ENCODE measurements at regions not wholly inside any gene's neighbourhood (a gene's known extent, or its start where the extent isn't known, plus 50 kb on each side); places are given as distances from the start of the nearest gene placed in this dataset.
A peak's percentile ranks its signal among the peaks of the same experiment; 100 is the strongest.

GRCh38 chr10:43844221-43844620, 195.5 kb upstream of the ZNF32 start:
- no peak overlapping the region; a peak in 1 of 4 replicates for H3K27ac ChIP-seq (ENCODE audit: low read depth in 2 of 2, low read length in 1 of 2)

GRCh38 chr10:43843321-43844101, 194.8 kb upstream of the ZNF32 start:
- Histone ChIP-seq H3K9me3 (no peaks in the 10 kb centered on the region), H2AFZ (ENCODE audit: low read depth) (no peak overlapping the region), H3K9ac (no peak overlapping the region), H3F3A (replicated peaks; ENCODE audit: insufficient read depth) (no peaks in the 10 kb centered on the region), H3K27ac (ENCODE audit: low read depth in 2 of 2, low read length in 1 of 2) (peak overlapping the region in 1 of 2 experiments; percentile 39; a peak in 1 of 4 replicates), H3K27me3 (ENCODE audit: insufficient read depth) (no peaks in the 10 kb centered on the region), H3K4me2 (no peak overlapping the region), H4K20me1 (ENCODE audit: insufficient read depth) (no peaks in the 10 kb centered on the region), H3K9me2 (no peaks in the 10 kb centered on the region), H3K36me3 (replicated peaks in 1 of 2; ENCODE audit: control insufficient read depth in 1 of 2, insufficient read depth in 2 of 2, low read length in 1 of 2) (no peaks in the 10 kb centered on the region), H3K4me3 (ENCODE audit: low read depth in 2 of 2, low read length in 1 of 2) (no peak overlapping the region), H3K79me2 (ENCODE audit: insufficient read depth) (no peaks in the 10 kb centered on the region), H3K4me1 (ENCODE audit: control insufficient read depth in 1 of 2, insufficient read depth in 2 of 2, low read depth in 1 of 2, low read length in 1 of 2) (peaks cover 0 to 10% of the 10 kb centered on the region in 2 experiments; a peak in 2 of 4 replicates)
- ChIA-PET POLR2A (no interaction called here), CTCF (no interaction called here)
- 47% methylated on average over 9 of the region's 9 CpGs for WGBS (ENCODE audit: low lambda C conversion rate)
- TF ChIP-seq MEF2A (IDR thresholded peaks at IDR 0.05; ENCODE audit: borderline replicate concordance, low read depth) (no peak), RCOR1 (IDR thresholded peaks at IDR 0.05; ENCODE audit: low read length) (no peak), CTCF (IDR thresholded peaks at IDR 0.05) (no peak), SIN3A (IDR thresholded peaks at IDR 0.05; ENCODE audit: borderline replicate concordance, low read depth, low read length) (no peak)
- no peak for DNase-seq

More at GRCh38 chr10:43844221-43844620, 195.5 kb upstream of the ZNF32 start:
- Histone ChIP-seq H3K9me3 (no peaks in the 10 kb centered on the region), H2AFZ (ENCODE audit: low read depth) (no peak overlapping the region), H3K9me2 (no peaks in the 10 kb centered on the region), H4K20me1 (ENCODE audit: insufficient read depth) (no peaks in the 10 kb centered on the region), H3F3A (replicated peaks; ENCODE audit: insufficient read depth) (no peaks in the 10 kb centered on the region), H3K4me2 (no peak overlapping the region), H3K9ac (no peak overlapping the region), H3K4me3 (ENCODE audit: low read depth in 2 of 2, low read length in 1 of 2) (no peak overlapping the region), H3K36me3 (replicated peaks in 1 of 2; ENCODE audit: control insufficient read depth in 1 of 2, insufficient read depth in 2 of 2, low read length in 1 of 2) (no peaks in the 10 kb centered on the region), H3K27me3 (ENCODE audit: insufficient read depth) (no peaks in the 10 kb centered on the region), H3K4me1 (ENCODE audit: control insufficient read depth in 1 of 2, insufficient read depth in 2 of 2, low read depth in 1 of 2, low read length in 1 of 2) (peaks cover 0 to 10% of the 10 kb centered on the region in 2 experiments; a peak in 2 of 4 replicates), H3K79me2 (ENCODE audit: insufficient read depth) (no peaks in the 10 kb centered on the region)
- WGBS (ENCODE audit: low lambda C conversion rate) = 46% methylated on average over 4 of the region's 4 CpGs
- POLR2A ChIA-PET = no interaction called here
- DNase-seq = no peak
- TF ChIP-seq RFX5 (IDR thresholded peaks at IDR 0.05; ENCODE audit: low read length) (no peak), EZH2phosphoT487 (IDR thresholded peaks at IDR 0.05; ENCODE audit: borderline replicate concordance, low read depth) (no peak), GABPA (IDR thresholded peaks at IDR 0.05; ENCODE audit: low read depth) (no peak), MEF2A (IDR thresholded peaks at IDR 0.05; ENCODE audit: borderline replicate concordance, low read depth) (no peak), FOSL2 (IDR thresholded peaks at IDR 0.05; ENCODE audit: borderline replicate concordance, low read depth) (no peak), CHD2 (IDR thresholded peaks at IDR 0.05; ENCODE audit: low read length, partially characterized antibody) (no peak), CTCF (IDR thresholded peaks at IDR 0.05) (no peak), FOXJ3 (CRISPR knock-in tag; IDR thresholded peaks at IDR 0.05) (no peak), FOXM1 (IDR thresholded peaks at IDR 0.05; ENCODE audit: low read depth) (no peak)
- CTCF ChIA-PET = no interaction called here
